ENCODE measurements at regions not wholly inside any gene's neighbourhood (a gene's known extent, or its start where the extent isn't known, plus 50 kb on each side); places are given as distances from the start of the nearest gene placed in this dataset.

DNA sequence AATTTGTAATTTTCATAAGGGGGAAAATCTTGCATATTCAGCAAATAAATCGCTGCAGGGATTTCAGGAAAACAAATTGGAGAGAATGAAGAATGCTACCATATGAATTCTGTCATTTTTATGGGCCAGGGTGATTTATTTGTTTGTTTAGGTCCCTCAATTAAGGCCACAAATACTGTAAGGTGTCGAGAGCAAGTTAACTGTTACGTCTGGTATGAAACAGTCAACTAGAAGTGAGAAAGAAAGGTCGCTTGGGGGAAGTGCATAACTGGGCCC lies 166.9 kb upstream of the TSHZ2 start:
- no peaks in the 10 kb centered on the region for H3K4me1 ChIP-seq (ENCODE audit: insufficient read depth, low read length, poor library complexity, severe bottlenecking)
- no peak overlapping the region for H2AFZ ChIP-seq (ENCODE audit: low read length)
- ChIA-PET POLR2A (interaction anchor here (0.6 kb wide), 1 partner anchor 8 kb away, joined by 4 read pairs; no protein-coding TSS in a partner anchor), CTCF (ENCODE audit: unreplicated experiment) (no interaction called here)
- H3K9me2 ChIP-seq (ENCODE audit: insufficient read depth, low read length) = no peaks in the 10 kb centered on the region
- no TSS peak for BruUV-seq (replicated peaks)
- no peak for DNase-seq (ENCODE audit: low spot score)
- H3K9me3 ChIP-seq (ENCODE audit: low read length) = no peaks in the 10 kb centered on the region
- H3K36me3 ChIP-seq (ENCODE audit: insufficient read depth, low read length) = no peaks in the 10 kb centered on the region
- no peaks in the 10 kb centered on the region for H4K20me1 ChIP-seq (ENCODE audit: insufficient read depth, low read length)
- H3K4me2 ChIP-seq (ENCODE audit: low read length) = no peak overlapping the region
- no peak overlapping the region for H3K27ac ChIP-seq (ENCODE audit: low read depth, low read length, poor library complexity, severe bottlenecking)
- intact Hi-C loops (cut with micrococcal nuclease; ENCODE audit: unreplicated experiment) = no loop called here
- no peak overlapping the region for H3K4me3 ChIP-seq (ENCODE audit: low read depth, low read length, poor library complexity, severe bottlenecking)
- TF ChIP-seq, protein P1, sequence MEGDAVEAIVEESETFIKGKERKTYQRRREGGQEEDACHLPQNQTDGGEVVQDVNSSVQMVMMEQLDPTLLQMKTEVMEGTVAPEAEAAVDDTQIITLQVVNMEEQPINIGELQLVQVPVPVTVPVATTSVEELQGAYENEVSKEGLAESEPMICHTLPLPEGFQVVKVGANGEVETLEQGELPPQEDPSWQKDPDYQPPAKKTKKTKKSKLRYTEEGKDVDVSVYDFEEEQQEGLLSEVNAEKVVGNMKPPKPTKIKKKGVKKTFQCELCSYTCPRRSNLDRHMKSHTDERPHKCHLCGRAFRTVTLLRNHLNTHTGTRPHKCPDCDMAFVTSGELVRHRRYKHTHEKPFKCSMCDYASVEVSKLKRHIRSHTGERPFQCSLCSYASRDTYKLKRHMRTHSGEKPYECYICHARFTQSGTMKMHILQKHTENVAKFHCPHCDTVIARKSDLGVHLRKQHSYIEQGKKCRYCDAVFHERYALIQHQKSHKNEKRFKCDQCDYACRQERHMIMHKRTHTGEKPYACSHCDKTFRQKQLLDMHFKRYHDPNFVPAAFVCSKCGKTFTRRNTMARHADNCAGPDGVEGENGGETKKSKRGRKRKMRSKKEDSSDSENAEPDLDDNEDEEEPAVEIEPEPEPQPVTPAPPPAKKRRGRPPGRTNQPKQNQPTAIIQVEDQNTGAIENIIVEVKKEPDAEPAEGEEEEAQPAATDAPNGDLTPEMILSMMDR (conservative IDR thresholded peaks at IDR 0.05; ENCODE audit: low read length) = no peak
- no peak for TF ChIP-seq EZH2phosphoT487 (IDR thresholded peaks at IDR 0.05; ENCODE audit: borderline replicate concordance, low read depth, low read length)
- no peaks in the 10 kb centered on the region for H3K79me2 ChIP-seq (ENCODE audit: insufficient read depth, low read depth, low read length)

DNA sequence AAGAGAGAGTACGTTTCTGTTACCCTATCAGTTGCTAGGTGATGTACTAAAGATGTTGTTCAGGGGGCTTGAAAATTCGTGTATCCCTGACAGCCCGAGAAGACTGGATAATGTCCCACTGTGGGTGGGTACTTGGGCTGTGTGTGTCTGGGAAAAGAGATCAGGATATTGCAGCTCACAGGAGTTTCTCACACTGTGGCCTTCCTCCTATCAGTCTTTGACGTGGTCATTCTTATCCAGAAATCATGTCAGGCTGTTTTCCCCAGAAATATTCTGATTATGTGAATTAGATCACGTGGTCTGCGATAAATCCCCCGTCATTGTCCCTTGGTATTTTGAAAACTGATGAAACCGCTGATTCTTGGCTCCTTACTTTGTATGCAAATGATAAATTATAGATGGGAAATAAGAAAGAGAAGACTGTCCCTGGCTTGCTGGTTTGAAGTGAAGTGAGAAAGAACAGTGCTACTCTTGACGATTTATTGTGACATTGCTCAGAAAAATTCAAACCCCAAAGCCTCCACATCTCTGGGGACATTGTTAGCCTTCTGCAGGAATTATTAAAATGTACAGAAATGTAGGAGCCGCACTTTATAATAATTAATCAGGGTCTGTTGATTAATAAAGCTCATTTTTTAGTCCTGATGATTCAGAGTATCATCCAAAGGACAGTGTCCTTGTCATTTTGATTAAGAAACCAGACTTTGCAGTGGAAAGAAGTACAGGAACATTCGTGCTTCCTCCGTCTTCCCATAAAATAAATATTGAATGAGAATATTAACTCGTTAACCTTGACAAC lies 167.5 kb upstream of the TSHZ2 start:
- intact Hi-C loops (cut with micrococcal nuclease; ENCODE audit: unreplicated experiment) = no loop called here
- H2AFZ ChIP-seq (ENCODE audit: low read length) = no peak overlapping the region
- no peaks in the 10 kb centered on the region for H3K36me3 ChIP-seq (ENCODE audit: insufficient read depth, low read length)
- no peaks in the 10 kb centered on the region for H3K9me3 ChIP-seq (ENCODE audit: low read length)
- no peak for TF ChIP-seq EZH2phosphoT487 (IDR thresholded peaks at IDR 0.05; ENCODE audit: borderline replicate concordance, low read depth, low read length)
- TF ChIP-seq, protein P1 (conservative IDR thresholded peaks at IDR 0.05; ENCODE audit: low read length) = no peak
- no peaks in the 10 kb centered on the region for H4K20me1 ChIP-seq (ENCODE audit: insufficient read depth, low read length)
- no peak overlapping the region for H3K4me3 ChIP-seq (ENCODE audit: low read depth, low read length, poor library complexity, severe bottlenecking)
- no TSS peak for BruUV-seq (replicated peaks)
- H3K4me2 ChIP-seq (ENCODE audit: low read length) = no peak overlapping the region
- no peak overlapping the region for H3K27ac ChIP-seq (ENCODE audit: low read depth, low read length, poor library complexity, severe bottlenecking)
- CTCF ChIA-PET (ENCODE audit: unreplicated experiment) = no interaction called here
- H3K4me1 ChIP-seq (ENCODE audit: insufficient read depth, low read length, poor library complexity, severe bottlenecking) = no peaks in the 10 kb centered on the region
- POLR2A ChIA-PET = interaction anchor here (0.6 kb wide), 1 partner anchor 9 kb away, joined by 4 read pairs; no protein-coding TSS in a partner anchor
- no peaks in the 10 kb centered on the region for H3K79me2 ChIP-seq (ENCODE audit: insufficient read depth, low read depth, low read length)
- no peaks in the 10 kb centered on the region for H3K9me2 ChIP-seq (ENCODE audit: insufficient read depth, low read length)
- no peak for DNase-seq (ENCODE audit: low spot score)

DNA sequence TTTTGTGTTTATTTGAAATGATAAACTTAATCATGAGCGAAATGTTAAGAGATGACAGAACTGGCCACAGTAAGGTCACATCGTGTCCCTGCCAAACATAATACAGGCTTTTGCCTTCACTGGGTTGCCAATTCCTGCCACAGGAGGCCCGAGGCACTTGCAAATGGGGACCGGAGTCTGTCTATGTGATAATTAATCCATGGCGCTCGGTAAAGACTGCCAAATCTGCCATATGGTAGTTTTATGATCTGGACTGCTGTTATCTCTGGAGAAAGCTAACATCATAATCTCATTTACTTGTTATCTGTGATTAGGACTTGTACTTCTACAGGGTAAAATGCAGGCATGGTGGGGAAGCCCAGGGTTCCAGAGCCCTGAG lies 170.5 kb upstream of the TSHZ2 start:
- H3K4me2 ChIP-seq (ENCODE audit: low read length) = no peak overlapping the region
- CTCF ChIA-PET (ENCODE audit: unreplicated experiment) = no interaction called here
- H3K4me3 ChIP-seq (ENCODE audit: low read depth, low read length, poor library complexity, severe bottlenecking) = no peak overlapping the region
- TF ChIP-seq EZH2phosphoT487 (IDR thresholded peaks at IDR 0.05; ENCODE audit: borderline replicate concordance, low read depth, low read length) = no peak
- TF ChIP-seq, protein P1 (conservative IDR thresholded peaks at IDR 0.05; ENCODE audit: low read length) = no peak
- BruUV-seq (replicated peaks) = no TSS peak
- no peak overlapping the region for H2AFZ ChIP-seq (ENCODE audit: low read length)
- POLR2A ChIA-PET = no interaction called here
- intact Hi-C loops (cut with micrococcal nuclease; ENCODE audit: unreplicated experiment) = no loop called here
- no peaks in the 10 kb centered on the region for H3K9me2 ChIP-seq (ENCODE audit: insufficient read depth, low read length)
- H3K79me2 ChIP-seq (ENCODE audit: insufficient read depth, low read depth, low read length) = no peaks in the 10 kb centered on the region
- DNase-seq (ENCODE audit: low spot score) = no peak
- no peaks in the 10 kb centered on the region for H3K36me3 ChIP-seq (ENCODE audit: insufficient read depth, low read length)
- H4K20me1 ChIP-seq (ENCODE audit: insufficient read depth, low read length) = no peaks in the 10 kb centered on the region
- H3K27ac ChIP-seq (ENCODE audit: low read depth, low read length, poor library complexity, severe bottlenecking) = no peak overlapping the region
- no peaks in the 10 kb centered on the region for H3K4me1 ChIP-seq (ENCODE audit: insufficient read depth, low read length, poor library complexity, severe bottlenecking)
- no peaks in the 10 kb centered on the region for H3K9me3 ChIP-seq (ENCODE audit: low read length)
